ENCODE measurements at regions not wholly inside any gene's neighbourhood (a gene's known extent, or its start where the extent isn't known, plus 50 kb on each side); places are given as distances from the start of the nearest gene placed in this dataset.
"Not testable (repeated sequence)": the region's sequence is repeated elsewhere in the genome, so short reads cannot be mapped to it uniquely, and the experiment has no call there.

GRCh38 chr5:176018598-176018997 is 50.5 kb upstream of the THOC3 start:
- DNase-seq, result not testable (repeated sequence)

DNA sequence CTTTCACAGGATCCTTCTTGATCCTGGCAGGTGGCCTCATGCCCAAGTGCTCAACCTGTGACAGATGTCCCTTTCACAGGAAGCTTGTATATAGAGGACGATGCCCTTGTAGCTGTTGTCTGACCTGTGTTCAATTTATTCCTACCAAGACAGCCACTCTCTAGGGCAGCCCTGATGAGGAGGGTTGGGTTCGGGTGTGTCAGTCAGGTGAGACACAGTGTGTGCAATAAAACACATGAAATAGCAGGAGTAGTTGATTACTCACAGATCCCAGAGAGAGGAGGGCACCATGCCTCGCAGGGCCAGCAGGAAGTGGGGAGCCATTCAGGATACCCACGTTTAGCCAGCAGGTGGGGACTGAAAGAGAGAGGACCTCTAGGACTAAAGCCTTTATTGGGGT is 52.7 kb upstream of the THOC3 start:
- DNase-seq, result not testable (repeated sequence)

GRCh38 chr5:176023535-176023934 is 55.4 kb upstream of the THOC3 start:
- DNase-seq, result not testable (repeated sequence)

GRCh38 chr5:176029445-176029844 is 61.3 kb upstream of the THOC3 start:
- not testable (repeated sequence) for DNase-seq

GRCh38 chr5:176030361-176031117 is 62.4 kb upstream of the THOC3 start:
- not testable (repeated sequence) for DNase-seq

DNA sequence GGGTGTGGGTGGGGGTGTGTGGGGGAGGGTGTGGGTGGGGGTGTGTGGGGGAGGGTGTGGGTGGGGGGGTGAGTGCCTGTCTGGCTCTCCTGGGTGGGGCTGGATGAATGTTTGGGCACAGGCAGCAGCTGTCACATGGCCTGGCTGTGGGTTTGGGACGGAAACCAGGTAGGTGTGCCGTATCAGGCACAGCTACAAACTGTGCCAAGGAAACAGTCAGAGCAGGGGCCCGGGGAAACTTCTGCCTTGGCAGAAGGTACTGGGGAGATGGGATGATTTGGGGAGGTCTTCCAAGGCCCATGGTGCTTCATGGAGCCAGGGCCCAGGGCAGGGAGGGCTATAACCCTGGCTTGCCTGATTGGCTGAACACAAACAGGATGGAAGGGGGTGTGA is 63.0 kb upstream of the THOC3 start:
- not testable (repeated sequence) for DNase-seq

DNA sequence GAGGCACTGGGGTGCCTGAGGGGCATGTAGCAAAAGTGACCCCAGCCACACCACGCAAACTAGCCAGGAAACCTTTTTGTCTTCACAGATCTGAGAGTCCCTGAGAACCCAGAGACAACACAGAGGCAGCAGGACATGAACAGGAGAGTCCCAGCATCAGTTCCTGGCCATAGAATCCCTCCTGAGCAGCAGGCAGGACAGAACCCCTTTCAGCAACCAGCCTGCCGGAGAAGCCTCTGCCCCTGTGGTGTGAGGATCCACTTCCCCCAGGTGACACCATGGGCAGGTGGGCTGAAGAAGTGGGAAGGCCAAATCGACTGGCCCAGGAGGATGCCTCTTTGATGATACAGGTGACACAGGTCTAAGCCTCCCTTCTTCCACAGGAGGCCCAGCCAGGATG is 65.1 kb upstream of the THOC3 start:
- not testable (repeated sequence) for DNase-seq

DNA sequence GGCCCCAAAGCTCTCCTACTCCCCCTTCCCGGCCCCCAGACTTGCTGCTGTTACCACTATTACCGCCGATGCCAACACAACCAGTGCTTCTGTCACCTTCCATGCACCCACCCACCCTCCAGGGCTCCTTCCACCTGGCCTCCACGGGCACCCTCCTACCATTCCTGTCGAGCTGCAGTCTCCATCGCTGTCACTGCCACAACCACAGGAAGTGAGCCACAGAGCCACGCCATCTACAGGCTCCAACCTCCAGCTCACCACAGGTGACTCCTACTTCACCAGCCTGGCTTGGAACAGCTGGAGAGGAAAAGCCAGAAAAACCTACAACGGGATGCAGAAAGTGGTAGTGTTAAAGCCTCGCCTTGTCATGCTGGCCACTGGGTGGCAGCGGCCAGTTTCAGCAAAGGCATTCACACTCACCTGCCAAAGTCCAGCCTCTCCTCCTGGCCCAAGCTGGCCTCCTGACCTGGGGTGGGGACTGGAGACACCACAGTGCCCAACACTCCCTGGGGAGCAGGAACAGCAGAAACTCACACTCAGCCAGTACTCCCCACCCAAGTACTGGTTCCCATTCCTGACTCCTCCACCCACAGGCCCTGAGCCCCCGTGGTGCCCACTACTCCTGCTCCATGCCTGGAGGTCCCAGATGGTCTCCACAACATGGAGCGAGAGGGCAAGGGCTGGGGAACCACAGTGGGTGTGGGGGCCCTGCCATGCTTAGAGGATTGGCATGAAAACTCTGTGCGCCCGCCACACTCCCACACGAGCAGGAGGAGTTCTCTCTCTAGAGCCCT is 66.5 kb upstream of the THOC3 start:
- DNase-seq, result not testable (repeated sequence)

DNA sequence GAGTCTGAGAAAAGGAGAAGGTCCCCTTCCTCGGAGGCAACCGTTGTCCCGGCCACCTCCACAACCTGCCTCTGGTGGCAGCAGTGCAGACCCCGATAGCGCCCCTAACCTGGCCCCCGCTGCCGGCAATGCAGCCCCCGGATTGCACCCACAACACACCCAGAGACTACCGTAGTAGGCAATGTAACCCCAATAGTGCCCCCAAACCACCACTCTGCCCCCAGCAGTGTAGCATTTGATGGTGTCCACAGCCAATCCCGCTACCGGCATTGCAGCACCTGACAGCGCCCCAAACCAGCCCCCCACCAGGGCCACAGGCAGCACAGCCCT is 67.1 kb upstream of the THOC3 start:
- DNase-seq, result not testable (repeated sequence)

- not testable (repeated sequence) for DNase-seq
These were observed 67.7 kb upstream of the THOC3 start for GRCh38 chr5:176035816-176036308.

GRCh38 chr5:176036391-176036790 is 68.3 kb upstream of the THOC3 start:
- DNase-seq, result not testable (repeated sequence)

- not testable (repeated sequence) for DNase-seq
These were observed 69.1 kb upstream of the THOC3 start for GRCh38 chr5:176037190-176037589.

GRCh38 chr5:176040105-176040801 is 72.1 kb upstream of the THOC3 start:
- not testable (repeated sequence) for DNase-seq

- not testable (repeated sequence) for DNase-seq
These were observed 73.3 kb upstream of the THOC3 start for GRCh38 chr5:176041248-176041994.

DNA sequence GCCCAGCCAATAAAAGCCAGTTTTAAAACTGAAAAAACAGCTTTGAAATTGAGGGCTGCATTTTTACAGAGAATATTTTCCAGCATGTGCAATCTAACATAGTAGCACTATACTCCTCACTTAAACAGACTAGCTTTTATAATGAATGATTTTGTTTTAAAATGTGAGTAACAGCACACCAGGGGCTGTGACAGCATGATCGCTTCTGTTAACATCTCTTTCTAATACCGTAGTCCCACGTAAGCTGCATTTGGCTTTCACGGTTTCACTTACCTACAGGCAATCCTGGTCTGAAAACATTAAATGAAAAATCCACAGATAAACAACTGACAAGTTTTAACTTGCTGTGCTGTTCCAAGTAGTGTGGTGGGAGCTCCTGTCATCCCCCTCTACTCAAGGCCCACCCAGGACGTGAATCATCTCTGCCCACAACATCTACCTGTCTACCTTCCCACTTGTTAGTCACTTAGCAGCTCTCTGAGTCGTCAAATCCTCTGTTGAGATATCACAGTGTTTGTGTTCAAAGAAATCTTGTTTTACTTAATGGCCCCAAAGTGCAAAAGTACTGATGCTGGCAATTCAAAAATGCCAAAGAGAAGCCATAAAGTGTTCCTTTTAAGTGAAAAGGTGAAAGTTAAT is 74.0 kb upstream of the THOC3 start:
- DNase-seq, result not testable (repeated sequence)

DNA sequence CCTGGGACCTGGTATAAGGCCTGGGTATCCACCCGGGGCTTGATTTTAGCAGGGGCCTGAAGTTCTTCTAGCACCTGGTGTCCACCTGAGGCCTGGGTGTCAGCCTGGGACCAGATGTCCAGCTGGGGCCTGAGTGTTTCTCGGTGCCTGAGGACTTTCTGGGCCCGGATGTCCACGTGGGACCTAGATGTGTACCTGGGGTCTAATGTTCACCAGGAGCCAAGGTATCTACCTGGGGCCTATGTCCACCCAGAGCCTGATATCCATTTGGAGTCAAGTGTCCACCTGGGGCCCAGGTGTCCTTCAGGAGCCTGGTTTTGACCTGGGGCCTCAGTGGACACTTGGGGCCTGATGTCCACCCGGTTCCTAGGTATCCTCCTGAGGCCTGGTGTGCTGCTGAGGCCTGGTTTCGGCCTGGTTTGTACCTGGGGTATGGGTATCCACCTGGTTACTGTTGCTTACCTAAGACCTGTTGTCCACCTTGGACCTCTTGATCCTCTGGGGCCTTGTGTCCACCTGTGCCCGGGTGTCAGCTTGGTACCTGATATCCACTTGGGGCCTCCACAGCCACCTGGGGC is 75.2 kb upstream of the THOC3 start:
- DNase-seq, result not testable (repeated sequence)

DNA sequence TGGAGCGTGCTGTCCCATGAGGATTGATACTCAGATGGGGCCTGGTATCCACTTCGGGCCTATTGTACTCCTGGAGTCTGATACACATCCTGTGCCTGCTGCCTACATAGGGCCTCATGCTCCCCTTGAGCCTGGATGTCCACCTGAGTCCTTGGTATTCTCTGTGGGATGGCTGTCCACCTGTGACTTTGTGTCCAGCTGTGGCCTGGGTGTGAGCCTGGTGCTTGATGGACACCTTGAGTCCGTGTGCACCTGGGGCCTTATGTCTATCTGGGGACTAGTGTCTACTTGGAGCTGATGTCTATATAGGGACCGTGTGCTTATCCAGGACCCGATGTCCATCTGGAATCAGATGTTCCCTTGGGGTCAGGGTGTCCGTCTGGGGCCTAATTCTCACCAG is 75.9 kb upstream of the THOC3 start:
- DNase-seq, result not testable (repeated sequence)

DNA sequence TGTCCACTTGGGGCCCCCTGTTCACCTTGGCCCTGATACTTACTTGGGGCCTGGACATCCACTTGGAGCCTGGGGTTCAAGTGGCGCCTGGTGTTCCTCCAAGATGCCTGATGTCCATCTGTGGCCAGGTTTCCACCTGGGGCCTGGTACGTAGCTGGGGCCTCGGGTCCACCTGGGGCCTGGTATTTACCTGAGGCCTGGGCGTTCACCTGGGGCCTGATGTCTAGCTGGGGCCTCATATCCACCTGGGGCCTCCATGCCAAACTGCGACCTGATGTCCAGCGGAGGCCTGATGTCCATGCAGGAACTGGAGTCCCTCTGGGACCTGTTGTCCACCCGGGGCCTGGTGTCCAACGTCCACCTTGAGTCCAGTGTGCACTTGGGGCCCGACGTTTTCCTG is 76.3 kb upstream of the THOC3 start:
- not testable (repeated sequence) for DNase-seq

- not testable (repeated sequence) for DNase-seq
These were observed 77.3 kb upstream of the THOC3 start for GRCh38 chr5:176045442-176045841.

- not testable (repeated sequence) for DNase-seq
These were observed 80.6 kb upstream of the THOC3 start for GRCh38 chr5:176048671-176049070.

- not testable (repeated sequence) for DNase-seq
These were observed 92.6 kb upstream of the THOC3 start for GRCh38 chr5:176060472-176061268.
